ENCODE measurements at regions not wholly inside any gene's neighbourhood (a gene's known extent, or its start where the extent isn't known, plus 50 kb on each side); places are given as distances from the start of the nearest gene placed in this dataset.
A peak's percentile ranks its signal among the peaks of the same experiment; 100 is the strongest.

DNA sequence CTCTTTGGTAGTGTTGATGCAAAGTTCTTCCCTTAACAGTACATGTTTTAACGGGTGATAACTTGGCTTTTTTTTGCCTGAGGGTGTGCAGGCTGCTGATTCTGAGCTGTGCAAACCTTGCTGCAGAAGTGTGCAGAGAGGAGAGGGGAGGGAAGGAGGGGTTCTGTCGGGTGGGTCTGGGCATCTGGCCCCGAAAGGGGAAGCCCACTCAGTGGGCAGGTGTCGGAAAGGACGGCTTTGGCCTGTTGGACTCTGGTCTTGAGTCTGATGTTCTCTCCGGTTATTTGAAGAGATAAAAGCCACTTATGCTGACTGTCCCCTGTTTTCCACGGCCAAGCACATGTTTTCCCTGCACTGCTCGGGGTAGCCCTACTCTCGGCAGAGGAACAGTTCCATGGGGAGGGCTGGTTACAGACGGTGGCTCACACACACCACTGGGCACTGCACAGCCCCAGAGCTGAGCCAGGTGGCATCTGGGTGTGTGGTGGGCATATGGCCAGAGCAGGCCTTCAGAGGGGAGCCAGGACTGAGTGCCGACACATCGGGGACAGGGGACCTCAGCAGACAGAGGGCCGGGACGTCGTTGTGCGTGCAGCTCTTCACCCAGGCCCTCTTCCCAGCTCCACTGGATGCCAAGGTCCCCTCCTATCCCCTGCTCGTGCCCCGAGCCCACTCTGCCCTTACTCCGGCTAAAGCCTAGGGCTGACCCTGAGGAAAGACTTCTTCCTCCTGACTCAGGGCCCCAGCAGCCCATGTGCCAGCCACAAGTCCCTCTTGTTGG is 93.2 kb downstream of the TEX29 start:
- DNase-seq: no peak

DNA sequence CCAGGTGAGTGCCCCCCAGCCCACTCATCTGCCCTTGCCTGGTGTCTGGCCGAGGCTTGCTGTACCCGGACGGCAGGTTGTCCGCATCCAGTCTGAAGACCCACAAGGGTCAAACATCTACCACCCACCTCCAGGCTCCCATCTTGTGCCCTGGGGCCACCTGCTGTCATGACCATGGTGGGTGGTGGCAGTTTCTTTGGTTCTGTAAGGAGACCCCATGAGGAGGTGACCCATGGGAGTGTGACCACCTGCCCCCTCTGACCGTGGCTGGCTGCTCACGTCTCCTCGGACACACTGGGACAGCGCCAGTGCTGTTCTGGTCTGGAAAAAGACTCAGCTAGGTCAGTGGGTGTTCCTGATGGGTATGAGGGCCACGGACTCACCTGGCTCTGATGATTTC is 93.9 kb downstream of the TEX29 start:
- DNase-seq: no peak

DNA sequence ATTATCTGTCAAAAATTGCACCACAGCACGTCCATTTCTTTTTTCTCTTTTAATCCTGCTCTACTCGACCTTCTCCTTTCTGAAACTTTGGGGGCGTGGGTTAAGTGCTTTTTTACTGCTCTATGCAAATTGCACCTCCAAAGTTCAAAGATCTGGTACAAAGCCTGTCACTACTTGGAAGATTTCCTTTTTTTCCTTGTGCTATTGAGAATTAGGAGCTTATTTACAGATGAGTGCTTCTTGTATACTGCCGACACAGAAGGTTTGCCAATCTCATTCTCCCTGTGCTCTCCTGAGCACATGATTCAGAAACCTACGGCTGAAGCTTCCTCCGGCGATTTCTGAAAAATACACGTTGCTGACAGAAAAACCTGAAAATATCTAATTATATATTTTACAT is 94.8 kb downstream of the TEX29 start:
- no peak for DNase-seq

DNA sequence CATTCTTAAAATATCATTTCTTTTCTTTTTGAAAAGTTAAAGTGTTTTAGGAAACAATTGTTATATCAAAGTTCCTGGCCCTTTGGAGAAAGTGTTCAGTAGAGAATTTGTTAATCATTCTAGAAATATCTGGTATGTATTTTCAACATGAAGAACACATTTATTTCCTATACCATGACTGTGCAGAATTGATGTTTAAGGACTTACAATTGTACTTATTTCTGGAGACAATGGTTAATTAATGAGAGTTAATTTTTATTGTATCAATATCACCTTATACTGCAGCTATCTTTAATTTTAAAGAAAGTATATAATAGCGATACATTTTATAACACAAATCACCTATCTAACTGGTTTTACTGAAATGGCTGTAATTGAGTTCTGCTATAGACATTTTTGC is 95.3 kb downstream of the TEX29 start:
- no peak for DNase-seq

DNA sequence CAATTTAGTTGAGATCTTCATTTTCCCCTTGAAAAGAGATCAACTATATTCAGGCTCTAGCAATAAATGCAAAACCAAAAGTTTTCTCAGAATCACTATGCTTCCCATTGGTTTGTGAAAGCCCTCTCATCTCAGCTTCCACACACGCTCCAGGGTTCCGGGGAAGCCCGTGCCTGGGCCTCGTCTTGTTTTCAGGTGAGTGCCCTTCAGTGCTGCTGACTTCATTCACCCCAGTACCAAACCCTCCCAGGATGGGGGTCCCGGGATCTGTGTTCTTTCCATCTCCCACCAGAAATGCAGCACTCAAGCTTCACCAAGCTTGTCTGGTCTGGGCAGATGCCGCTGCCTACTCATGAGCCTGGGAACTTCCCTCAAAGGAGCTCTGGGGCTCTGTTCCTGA is 97.7 kb downstream of the TEX29 start:
- DNase-seq: no peak

DNA sequence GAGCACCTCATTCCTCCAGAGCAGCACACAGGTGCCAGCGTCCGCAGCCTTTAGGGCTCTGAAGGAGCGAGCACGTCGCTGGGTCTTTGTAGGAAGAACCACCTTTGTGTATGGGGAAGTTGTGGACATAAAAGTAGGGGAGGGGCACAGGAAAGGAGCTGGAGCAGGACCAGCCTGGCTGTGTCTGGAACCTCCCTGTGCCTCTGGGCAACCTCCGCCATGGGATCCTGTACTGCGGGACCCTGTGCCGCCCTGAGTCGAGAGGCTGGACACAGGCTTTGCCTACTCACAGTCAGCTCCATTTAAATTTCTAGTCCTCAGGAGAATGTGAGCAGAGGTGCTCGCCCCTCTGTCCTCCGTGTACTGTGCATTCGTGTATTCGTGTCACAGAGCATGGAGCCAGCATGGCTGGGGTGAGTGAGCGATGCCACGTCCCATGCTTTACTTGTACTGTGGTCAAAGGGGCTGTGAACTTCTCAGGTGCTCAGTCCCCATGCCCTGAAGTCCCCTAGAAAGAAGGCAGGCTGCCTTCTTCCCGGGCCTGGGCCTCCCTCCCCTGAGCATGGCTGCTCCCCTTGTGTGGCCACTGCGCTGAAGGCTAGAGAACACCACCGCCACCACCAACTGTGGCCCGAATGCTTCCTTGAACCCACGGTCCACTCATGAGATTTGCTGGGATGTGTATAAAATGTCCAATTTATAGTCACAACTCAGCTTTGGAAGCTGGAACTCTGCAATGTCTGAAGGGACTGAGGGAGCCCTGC is 99.9 kb downstream of the TEX29 start:
- no peak for DNase-seq

DNA sequence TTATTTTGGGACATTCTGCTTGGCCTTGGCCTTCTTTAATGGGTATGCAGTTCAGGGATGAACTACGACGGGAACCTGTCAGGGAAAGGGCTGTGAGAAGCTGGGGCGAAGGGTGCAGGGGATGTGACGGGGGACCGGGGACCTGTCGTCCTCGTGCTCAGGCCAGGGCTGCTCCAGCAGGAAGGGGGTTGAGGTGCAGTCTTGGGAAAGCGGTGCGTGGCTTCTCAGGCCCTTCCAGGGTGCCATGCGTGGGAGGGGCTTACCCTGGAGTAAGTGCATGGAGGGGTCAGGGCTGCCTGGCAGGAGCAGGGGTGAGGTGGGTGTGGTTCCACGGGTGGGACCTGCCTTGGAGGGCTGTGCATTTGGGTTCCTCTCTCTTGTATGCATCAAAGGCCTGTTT is 100.8 kb downstream of the TEX29 start:
- DNase-seq: no peak

DNA sequence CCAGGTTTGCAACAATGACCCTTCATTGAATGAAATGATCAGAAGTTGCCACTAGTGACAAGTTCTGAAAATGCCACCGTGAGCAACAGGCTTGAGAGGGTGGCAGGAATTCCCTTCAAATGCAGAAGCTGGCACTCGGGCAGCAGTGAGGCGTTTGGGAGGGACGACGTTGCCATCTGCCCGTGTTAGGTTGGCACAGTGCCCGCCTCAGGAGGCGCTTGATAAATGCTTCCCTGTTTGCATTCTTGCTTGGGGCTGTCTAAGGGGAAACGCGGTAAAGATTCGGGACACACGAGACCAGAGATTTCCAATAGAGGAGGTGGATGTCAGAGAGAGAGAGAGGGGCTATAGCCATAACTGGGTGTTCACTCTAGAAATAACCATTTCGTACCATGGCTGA is 101.9 kb downstream of the TEX29 start:
- no peak for DNase-seq

DNA sequence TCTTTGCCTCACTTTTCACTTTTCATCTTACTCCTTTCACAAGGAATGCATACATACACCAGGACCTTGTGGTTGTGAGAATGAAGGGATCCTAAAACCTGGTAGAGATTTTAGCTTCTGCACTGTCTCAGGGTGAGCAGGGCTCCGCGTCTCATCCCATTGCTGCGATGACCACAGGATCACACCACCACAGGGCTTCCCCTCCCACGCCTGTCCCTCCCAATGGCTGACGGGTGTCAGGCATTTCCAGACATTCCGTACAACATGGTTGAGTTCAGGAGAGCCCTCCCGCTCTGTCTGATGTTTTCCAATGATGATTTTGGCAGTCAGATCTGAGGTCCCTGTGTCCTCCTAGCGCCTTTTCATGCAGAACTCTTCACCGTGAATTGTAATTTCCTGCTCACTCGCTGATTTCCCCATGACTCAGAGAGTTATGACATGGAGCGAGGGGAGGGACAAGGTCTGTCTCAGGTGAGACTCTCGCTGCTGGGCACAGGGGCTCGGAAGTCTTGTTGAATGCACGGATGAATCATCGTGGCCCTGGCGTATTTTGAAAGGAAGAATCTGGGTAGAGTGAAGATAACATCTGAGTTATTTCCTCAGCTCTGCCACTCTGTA is 102.8 kb downstream of the TEX29 start:
- DNase-seq: no peak

DNA sequence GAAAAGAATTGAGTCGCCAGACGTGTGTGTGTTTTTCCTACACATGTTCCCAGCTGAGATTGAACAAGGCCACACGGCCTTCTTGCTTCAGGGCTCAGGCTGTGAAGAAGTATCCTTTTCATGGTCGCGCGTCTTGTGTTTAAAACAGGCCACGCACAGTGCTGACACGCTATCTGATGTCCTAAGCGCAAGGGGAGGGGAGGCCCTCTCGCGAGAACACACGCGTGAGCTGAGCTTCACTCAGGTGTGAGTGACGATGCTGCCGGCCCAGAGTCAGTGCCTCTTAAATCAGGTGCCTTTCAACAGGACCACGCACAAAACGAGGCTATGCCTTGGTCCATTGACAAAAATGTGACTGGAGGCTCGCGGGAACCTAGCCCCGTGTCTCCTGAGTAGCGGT is 103.7 kb downstream of the TEX29 start:
- no peak for DNase-seq

DNA sequence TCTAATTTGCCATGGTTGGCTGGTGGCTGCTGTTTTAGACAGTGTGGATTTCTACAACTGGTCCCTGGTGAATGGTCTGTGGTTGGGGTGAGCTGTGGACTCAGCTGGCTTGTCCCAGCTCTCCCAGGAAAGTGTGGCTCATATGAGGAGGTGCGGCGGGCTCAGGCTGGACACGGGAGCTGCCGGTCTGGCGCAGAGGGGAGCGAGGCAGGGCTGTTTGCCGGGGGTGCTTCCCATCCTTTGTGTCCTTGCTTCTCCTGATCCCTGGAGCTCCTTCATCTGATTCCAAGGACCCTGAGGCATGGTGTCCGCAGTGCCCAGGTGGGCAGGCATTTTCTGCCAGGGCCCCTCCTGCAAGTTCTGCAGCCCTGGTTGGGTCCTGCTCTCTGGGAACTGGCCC is 104.9 kb downstream of the TEX29 start:
- no peak for DNase-seq

DNA sequence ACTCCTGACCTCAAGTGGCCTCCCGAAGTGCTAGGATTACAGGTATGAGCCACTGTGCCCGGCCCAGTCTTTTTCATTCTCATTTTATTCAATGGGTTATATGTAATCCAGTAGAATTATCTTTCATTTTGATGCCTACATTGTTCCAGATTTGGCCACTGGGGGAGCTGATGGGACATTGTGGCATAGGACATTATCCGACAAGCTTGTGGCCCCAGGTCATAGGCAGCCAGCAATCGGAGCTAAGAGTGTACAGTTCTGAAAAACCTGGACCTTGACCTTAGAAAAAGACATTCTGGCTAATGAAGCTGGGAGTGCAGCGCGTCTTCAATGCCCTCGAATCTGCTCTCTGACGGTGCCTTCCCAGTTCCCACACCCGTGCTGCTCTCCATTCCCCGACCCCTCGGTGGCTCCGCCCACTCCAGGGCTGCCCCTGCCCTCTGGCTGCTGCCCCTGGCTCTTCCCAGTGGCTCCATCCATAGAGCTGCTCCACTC is 108.7 kb downstream of the TEX29 start:
- peak; percentile 33 to 52 (median 40) for DNase-seq

DNA sequence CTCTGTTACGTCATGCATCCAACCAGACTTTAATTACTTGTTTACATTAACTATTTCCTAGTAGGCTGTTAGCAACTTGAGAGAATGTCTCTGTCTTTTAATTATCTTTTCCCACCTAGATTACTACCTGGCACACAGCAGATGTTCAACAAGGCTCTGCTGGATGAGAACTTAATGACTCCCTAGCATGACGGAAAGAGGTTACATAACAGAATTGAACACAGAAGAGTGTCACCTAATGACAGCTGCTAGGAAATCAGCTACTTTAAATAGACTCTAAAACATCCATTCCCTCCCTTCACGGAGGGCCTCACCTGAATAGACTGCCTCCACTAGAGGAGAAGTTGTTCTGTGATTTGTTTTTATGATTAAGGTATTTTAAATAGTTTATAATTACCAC is 110.8 kb downstream of the TEX29 start:
- no peak for DNase-seq

DNA sequence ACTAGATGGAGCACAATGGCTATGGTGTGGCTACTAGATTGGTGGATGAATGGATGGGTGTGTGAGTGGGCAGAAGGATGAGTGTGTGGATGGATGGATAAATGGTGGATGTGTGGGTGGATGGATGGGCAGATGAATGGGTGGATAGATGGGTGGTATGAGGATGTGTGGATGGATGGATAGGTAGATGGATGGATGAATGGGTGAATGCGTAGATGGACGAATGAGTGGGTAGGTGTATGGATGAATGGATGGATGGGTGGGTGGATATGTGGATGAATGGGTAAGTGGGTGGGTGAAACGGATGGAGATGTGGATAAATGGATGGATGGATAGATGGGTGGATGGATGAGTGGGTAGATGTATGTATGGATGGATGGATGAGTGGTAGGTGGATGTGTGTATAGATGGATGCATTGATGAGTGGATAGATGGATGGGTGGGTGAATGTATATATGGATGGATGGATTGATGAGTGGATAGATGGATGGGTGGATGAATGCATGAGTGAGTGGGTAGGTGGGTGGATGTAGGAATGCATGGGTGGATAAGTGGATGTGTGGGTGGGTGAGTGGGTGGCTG is 114.2 kb downstream of the TEX29 start:
- no peak for DNase-seq

DNA sequence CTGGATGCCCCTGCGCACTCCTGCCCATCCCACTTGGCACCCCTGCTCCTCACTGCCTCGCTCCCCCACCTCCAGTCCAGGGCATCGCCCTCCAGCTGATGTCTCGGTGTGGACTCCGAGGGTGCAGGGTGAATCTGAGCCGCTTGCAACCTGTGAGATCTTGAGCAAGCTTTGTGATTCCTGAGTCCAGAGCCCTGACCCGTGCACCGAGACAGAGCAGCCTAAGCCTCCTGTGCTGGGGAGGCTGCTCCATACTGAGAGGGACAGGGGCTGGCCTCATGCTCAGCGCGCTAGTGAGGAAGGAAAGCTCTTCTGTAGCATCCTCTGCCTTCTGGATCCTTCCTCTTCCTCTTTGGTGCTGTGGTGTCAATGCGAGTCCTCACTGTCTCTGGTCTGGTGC is 116.0 kb downstream of the TEX29 start:
- DNase-seq: no peak

DNA sequence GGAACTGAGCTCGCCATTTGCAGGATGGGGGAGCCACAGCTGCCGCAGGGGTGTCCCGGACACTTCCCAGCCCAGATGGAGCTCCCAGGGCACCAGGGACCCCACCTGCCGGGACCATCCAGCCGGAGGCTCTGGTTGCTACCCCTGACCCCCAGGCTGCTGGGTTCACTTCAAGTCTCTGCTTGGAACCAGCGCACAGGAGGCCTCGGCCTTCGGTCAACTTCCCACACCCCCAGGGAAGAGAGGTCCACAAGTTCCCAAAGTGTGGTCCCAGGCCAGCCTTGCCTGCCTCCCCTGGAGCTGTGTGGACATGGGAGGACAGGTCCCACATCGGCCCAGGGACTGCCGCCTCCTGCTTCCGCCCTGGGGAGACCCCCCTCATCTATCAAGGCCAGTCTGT is 117.0 kb downstream of the TEX29 start:
- no peak for DNase-seq

DNA sequence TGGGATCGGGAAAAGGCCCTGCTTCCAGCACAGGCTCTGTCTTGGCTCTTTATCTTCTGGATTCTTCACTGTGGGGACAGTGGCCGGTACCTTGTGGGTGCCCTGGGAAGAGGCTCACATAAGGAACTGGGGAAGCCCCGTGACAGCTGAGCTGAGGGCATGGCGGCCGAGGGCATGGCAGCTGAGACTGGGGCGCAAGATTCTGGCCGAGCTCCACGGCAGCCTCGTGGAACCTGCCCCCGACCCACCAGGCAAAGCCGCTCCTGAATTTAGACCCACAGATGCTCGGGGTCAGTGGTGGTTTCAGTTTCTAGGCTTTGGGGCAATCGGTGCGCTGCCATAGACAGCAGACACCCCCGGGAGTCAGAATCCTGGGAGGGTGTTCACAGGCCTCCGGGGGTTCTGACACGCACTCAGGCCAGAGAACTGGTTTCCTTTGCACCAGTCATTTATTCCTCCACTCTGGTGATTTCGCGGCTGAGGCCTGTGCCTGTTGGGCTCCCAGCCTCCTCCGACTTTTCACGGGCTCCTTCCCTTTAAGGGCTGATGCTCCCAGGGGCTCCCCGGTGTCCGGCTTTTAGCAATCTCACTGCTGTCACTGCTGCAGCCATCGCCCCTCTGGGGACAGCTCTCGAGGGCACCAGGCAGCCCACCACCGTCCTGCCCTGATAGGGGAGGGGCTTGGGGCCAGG is 117.6 kb downstream of the TEX29 start:
- DNase-seq: no peak

DNA sequence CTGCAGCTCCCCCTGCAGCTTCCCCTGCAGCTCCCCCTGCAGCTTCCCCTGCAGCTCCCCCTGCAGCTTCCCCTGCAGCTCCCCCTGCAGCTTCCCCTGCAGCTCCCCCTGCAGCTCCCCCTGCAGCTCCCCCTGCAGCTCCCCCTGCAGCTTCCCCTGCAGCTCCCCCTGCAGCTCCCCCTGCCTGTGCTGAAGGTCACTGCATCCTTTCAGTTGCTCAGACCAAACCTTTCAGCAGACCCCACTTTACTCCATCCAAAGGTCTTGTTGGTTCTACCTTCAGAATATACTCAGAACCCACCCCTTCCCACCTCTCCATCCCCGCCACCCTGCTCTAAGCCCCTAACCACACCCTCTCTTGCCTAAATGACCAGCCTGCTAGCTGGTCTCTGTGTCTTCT is 120.0 kb downstream of the TEX29 start:
- DNase-seq: peak in 1 of 4 experiments; percentile 8

DNA sequence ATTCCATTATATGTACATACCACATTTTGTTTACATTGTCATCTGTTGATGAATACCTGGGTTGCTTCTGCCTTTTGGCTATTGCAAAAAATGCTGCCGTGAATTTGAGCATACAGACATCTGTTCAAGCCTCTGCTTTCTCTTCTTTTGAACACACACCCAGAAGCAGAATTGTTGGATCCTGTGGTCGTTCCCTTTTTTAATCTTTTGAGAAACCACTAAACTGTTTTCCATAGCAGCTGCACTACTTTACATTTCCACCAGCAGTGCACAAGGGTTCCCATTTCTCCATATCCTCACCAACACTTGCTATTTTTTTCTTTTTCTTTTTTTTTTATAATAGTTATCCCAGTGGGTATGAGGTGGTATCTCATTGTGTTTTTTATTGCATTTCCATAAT is 123.5 kb downstream of the TEX29 start:
- no peak for DNase-seq

DNA sequence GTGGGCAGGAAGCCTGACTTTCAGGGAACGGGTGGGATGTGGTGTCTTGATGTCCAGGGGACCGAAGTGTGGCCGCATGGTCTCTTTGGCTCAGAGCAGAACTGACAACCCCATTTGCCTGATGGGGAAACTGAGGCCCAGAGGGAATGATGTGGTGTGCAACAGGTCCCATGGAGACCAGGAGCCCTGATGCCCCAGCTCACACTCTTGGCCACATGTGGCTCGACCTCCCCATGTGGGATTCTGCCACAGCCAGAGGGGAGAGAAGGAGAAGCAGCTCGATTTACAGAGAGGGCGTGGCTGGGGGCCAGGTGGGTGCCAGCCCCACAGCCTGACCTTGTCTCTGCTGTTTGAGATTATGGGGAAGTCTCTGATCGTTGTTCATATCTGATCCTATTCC is 128.1 kb downstream of the TEX29 start:
- DNase-seq: no peak

DNA sequence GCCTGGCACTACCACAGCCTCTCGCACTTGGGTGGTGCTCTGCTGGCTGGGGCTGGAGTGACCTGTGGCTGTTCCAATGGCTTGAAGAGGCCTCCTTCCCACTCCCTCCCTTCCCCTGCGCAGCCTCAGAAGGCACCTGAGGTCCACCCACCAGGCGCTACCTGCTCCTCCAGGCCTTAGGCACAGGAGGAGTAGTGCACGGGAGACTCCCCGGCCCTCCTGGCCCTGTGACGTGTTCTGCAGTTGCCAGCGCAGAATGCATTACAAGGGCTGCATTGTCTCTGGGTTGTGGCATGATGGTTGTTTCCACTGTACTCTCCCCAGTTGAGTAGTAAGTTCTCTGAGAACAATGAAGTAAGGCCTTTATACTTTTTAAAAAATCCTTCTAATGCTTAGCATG is 128.6 kb downstream of the TEX29 start:
- DNase-seq: no peak

DNA sequence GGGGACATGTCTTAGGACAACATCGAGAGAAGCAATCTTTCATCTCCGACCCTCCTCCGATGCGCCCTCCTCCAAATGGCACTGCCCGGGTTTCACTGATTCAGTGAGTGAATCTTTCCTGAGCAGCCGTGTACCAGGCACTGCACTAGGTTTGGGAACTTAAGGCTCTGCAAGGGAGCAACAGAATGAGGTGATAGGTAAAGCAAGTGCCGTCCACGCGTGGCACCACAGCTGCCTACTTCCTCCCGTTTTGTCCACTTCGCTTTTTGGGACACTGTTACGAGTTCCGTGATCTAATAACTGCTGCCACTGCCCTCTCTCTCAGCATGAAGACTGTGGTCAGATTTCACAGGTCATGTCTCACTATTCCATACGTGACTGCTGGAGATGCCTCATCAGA is 131.0 kb downstream of the TEX29 start:
- no peak for DNase-seq
